GM12864 (cell line): ENCODE measurements at regions not wholly inside any gene's neighbourhood (a gene's known extent, or its start where the extent isn't known, plus 50 kb on each side); places are given as distances from the start of the nearest gene placed in this dataset.

ENCODE experiments used
- DNase-seq: peaks from one replicate; pipeline ENCODE4 v3.0.0-alpha.2; 2011; ENCODE audit warnings: low read depth
- H3K4me3 ChIP-seq: 2 replicates; pipeline ENCODE4 v1.5.1; 2011; ENCODE audit warnings: mild to moderate bottlenecking, low read depth, low read length, control low read depth
- CTCF ChIP-seq: IDR thresholded peaks from 2 replicates; pipeline ENCODE4 v1.5.1; 2011; ENCODE audit warnings: low read depth, mild to moderate bottlenecking, moderate library complexity, low read length, control low read depth, inconsistent platforms; ENCODE audit errors: missing control alignments

GRCh38 chr3:99429502-99429901, 208.9 kb upstream of the COL8A1 start:
- no peak for DNase-seq
- no peak for TF ChIP-seq CTCF
- H3K4me3 ChIP-seq = no peak overlapping the region

GRCh38 chr3:99425930-99426329, 212.5 kb upstream of the COL8A1 start:
- DNase-seq = no peak
- H3K4me3 ChIP-seq = no peak overlapping the region
- TF ChIP-seq CTCF = no peak

- no peak for TF ChIP-seq CTCF
- DNase-seq = no peak
- H3K4me3 ChIP-seq = no peak overlapping the region
Measured at GRCh38 chr3:99419116-99419515, 219.3 kb upstream of the COL8A1 start.

GRCh38 chr3:99418709-99419108, 219.7 kb upstream of the COL8A1 start:
- TF ChIP-seq CTCF = no peak
- H3K4me3 ChIP-seq = no peak overlapping the region
- peak; percentile 27 for DNase-seq

GRCh38 chr3:99418209-99418635, 220.2 kb upstream of the COL8A1 start:
- TF ChIP-seq CTCF = no peak
- H3K4me3 ChIP-seq = no peak overlapping the region
- DNase-seq = peak; percentile 19

- H3K4me3 ChIP-seq = no peak overlapping the region
- DNase-seq = no peak
Measured at GRCh38 chr3:99413504-99413903, 224.9 kb upstream of the COL8A1 start.

More at GRCh38 chr3:99413504-99413903, 224.9 kb upstream of the COL8A1 start:
- no peak for TF ChIP-seq CTCF
